ENCODE measurements at regions not wholly inside any gene's neighbourhood (a gene's known extent, or its start where the extent isn't known, plus 50 kb on each side); places are given as distances from the start of the nearest gene placed in this dataset.

- CTCF ChIA-PET: interaction anchor here (0.6 kb wide), 1 partner anchor 33 kb away, joined by 10 read pairs; no protein-coding TSS in a partner anchor
- Histone ChIP-seq H3K36me3 (ENCODE audit: low read depth, low read length) (no peaks in the 10 kb centered on the region), H3K9me2 (replicated peaks; ENCODE audit: low read length) (no peaks in the 10 kb centered on the region), H3K27me3 (ENCODE audit: low read length) (no peaks in the 10 kb centered on the region), H3K4me3 (ENCODE audit: low read length) (no peak overlapping the region), H3K79me2 (ENCODE audit: low read length) (no peaks in the 10 kb centered on the region), H3K9me3 (ENCODE audit: low read length) (no peaks in the 10 kb centered on the region), H3K27ac (ENCODE audit: low read length) (no peak overlapping the region), H2AFZ (ENCODE audit: low read length) (no peak overlapping the region), H4K20me1 (ENCODE audit: low read length) (no peaks in the 10 kb centered on the region), H3K4me2 (ENCODE audit: low read length) (no peak overlapping the region), H3K9ac (ENCODE audit: low read length) (no peak overlapping the region), H3F3A (ENCODE audit: low read length, unreplicated experiment) (no peaks in the 10 kb centered on the region), H3K4me1 (ENCODE audit: insufficient read depth, low read length) (peaks cover 7% of the 10 kb centered on the region)
- no TSS peak for BruUV-seq (replicated peaks)
- no peak for TF ChIP-seq EZH2 (IDR thresholded peaks at IDR 0.05; ENCODE audit: low read length, unreplicated experiment)
- TF ChIP-seq, protein P1, sequence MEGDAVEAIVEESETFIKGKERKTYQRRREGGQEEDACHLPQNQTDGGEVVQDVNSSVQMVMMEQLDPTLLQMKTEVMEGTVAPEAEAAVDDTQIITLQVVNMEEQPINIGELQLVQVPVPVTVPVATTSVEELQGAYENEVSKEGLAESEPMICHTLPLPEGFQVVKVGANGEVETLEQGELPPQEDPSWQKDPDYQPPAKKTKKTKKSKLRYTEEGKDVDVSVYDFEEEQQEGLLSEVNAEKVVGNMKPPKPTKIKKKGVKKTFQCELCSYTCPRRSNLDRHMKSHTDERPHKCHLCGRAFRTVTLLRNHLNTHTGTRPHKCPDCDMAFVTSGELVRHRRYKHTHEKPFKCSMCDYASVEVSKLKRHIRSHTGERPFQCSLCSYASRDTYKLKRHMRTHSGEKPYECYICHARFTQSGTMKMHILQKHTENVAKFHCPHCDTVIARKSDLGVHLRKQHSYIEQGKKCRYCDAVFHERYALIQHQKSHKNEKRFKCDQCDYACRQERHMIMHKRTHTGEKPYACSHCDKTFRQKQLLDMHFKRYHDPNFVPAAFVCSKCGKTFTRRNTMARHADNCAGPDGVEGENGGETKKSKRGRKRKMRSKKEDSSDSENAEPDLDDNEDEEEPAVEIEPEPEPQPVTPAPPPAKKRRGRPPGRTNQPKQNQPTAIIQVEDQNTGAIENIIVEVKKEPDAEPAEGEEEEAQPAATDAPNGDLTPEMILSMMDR (conservative IDR thresholded peaks at IDR 0.05; ENCODE audit: low read depth, low read length): no peak
- TF ChIP-seq EZH2phosphoT487 (IDR thresholded peaks at IDR 0.05; ENCODE audit: borderline replicate concordance, low read length): no peak
- ATAC-seq: peak; percentile 85
- DNase-seq: peak; percentile 49
- intact Hi-C loops (cut with micrococcal nuclease): no loop called here
- POLR2A ChIA-PET (ENCODE audit: unreplicated experiment): no interaction called here
These were observed 126.6 kb downstream of the DISP1 start for GRCh38 chr1:222941425-222941824.

DNA sequence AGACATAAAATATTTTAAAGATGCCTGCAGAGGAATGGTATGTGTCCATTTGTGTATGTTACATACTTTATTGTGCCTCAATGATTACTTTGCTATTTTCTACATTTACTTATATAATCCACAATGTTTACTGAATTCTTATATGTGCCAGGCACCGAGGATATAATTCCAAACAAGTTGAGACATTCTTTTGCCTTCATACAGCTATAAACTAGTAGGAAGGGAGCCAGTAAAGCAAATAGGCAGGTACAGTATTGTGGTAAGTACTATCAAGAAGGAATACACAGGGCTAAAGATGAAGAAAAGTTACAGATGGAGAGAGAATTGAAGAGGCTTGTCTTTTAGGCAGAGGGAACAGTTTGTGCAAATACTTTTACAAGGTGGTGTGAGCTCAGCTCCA is 131.6 kb downstream of the DISP1 start:
- intact Hi-C loops (cut with micrococcal nuclease): no loop called here
- POLR2A ChIA-PET (ENCODE audit: unreplicated experiment): no interaction called here
- Histone ChIP-seq H2AFZ (ENCODE audit: low read length) (no peak overlapping the region), H3K36me3 (ENCODE audit: low read depth, low read length) (no peaks in the 10 kb centered on the region), H3K9ac (ENCODE audit: low read length) (no peak overlapping the region), H3F3A (ENCODE audit: low read length, unreplicated experiment) (no peaks in the 10 kb centered on the region), H3K4me1 (ENCODE audit: insufficient read depth, low read length) (peaks cover 26% of the 10 kb centered on the region), H3K27ac (ENCODE audit: low read length) (no peak overlapping the region), H3K4me3 (ENCODE audit: low read length) (no peak overlapping the region), H3K9me3 (ENCODE audit: low read length) (no peaks in the 10 kb centered on the region), H3K27me3 (ENCODE audit: low read length) (no peaks in the 10 kb centered on the region), H3K79me2 (ENCODE audit: low read length) (no peaks in the 10 kb centered on the region), H3K9me2 (replicated peaks; ENCODE audit: low read length) (no peaks in the 10 kb centered on the region), H3K4me2 (ENCODE audit: low read length) (no peak overlapping the region), H4K20me1 (ENCODE audit: low read length) (no peaks in the 10 kb centered on the region)
- no TSS peak for BruUV-seq (replicated peaks)
- ATAC-seq: peak; percentile 21; the same call in 1 of the 2 replicates
- CTCF ChIA-PET: no interaction called here
- TF ChIP-seq, protein P1 (conservative IDR thresholded peaks at IDR 0.05; ENCODE audit: low read depth, low read length): no peak
- no peak for TF ChIP-seq EZH2 (IDR thresholded peaks at IDR 0.05; ENCODE audit: low read length, unreplicated experiment)
- no peak for TF ChIP-seq EZH2phosphoT487 (IDR thresholded peaks at IDR 0.05; ENCODE audit: borderline replicate concordance, low read length)
- DNase-seq: no peak

DNA sequence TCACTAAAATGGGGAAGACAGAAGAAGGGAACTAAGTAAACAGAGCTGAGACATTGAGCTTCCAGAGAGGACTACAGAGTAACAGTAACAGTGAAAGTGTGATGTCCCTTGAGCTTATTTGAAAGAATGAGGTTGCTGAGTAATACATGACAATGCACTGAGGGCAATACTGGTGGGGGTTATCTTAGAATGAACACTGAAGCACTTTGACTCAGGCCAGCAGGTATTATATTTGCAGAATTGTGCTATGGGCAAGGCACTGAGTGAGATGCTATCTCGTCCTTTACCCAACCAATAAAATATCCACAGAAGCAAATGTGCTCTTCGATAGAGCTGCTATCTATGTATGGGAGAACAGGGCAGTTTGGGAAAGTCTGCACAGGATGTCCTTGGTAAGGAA is 133.2 kb downstream of the DISP1 start:
- H3K4me2 ChIP-seq (ENCODE audit: low read length): no peak overlapping the region
- no peak overlapping the region for H3K27ac ChIP-seq (ENCODE audit: low read length)
- DNase-seq: peak; percentile 65
- peak; percentile 37; the same call in 1 of the 2 replicates for ATAC-seq
- no peaks in the 10 kb centered on the region for H3K36me3 ChIP-seq (ENCODE audit: low read depth, low read length)
- intact Hi-C loops (cut with micrococcal nuclease): no loop called here
- BruUV-seq (replicated peaks): no TSS peak
- H3F3A ChIP-seq (ENCODE audit: low read length, unreplicated experiment): no peaks in the 10 kb centered on the region
- H3K4me1 ChIP-seq (ENCODE audit: insufficient read depth, low read length): peaks cover 24% of the 10 kb centered on the region
- H3K4me3 ChIP-seq (ENCODE audit: low read length): no peak overlapping the region
- no peak overlapping the region for H2AFZ ChIP-seq (ENCODE audit: low read length)
- ChIA-PET POLR2A (ENCODE audit: unreplicated experiment) (no interaction called here), CTCF (no interaction called here)
- H3K9me3 ChIP-seq (ENCODE audit: low read length): no peaks in the 10 kb centered on the region
- H4K20me1 ChIP-seq (ENCODE audit: low read length): no peaks in the 10 kb centered on the region
- H3K27me3 ChIP-seq (ENCODE audit: low read length): no peaks in the 10 kb centered on the region
- H3K9ac ChIP-seq (ENCODE audit: low read length): no peak overlapping the region
- no peaks in the 10 kb centered on the region for H3K79me2 ChIP-seq (ENCODE audit: low read length)
- no peaks in the 10 kb centered on the region for H3K9me2 ChIP-seq (replicated peaks; ENCODE audit: low read length)
- TF ChIP-seq, protein P1 (conservative IDR thresholded peaks at IDR 0.05; ENCODE audit: low read depth, low read length): no peak
- TF ChIP-seq EZH2phosphoT487 (IDR thresholded peaks at IDR 0.05; ENCODE audit: borderline replicate concordance, low read length) (no peak), EZH2 (IDR thresholded peaks at IDR 0.05; ENCODE audit: low read length, unreplicated experiment) (no peak)

Measured in PC-3 (cell line).